GM19438 (cell line): ENCODE measurements at regions not wholly inside any gene's neighbourhood (a gene's known extent, or its start where the extent isn't known, plus 50 kb on each side); places are given as distances from the start of the nearest gene placed in this dataset.
A peak's percentile ranks its signal among the peaks of the same experiment; 100 is the strongest.

ENCODE experiments used
- ATAC-seq: cut with Tn5 transposase; IDR thresholded peaks from one replicate; pipeline ENCODE4 v1.9.1; 2021; ENCODE audit warnings: low read depth; ENCODE audit not compliant: unreplicated experiment

DNA sequence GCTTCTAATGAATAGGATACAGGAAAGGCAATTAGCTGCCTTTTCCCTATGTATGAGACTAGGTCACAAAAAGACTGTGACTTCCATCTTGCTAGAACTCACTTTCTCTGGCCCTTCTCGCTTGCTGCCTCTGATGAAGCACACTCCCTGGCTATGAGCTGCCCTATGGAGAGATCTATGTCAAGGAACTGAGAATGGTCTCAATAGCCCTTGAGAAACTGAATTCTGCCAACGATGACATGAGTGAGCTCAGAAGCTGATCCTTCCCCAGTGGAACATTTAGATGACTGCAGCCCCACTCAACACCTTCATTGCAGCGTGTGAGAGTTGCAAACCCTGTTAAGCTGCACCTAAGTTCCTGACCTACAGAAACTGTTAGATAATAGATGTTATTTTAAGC is 309.8 kb downstream of the COG6 start:
- no peak for ATAC-seq

GRCh38 chr13:39967199-39967959 is 311.9 kb downstream of the COG6 start:
- ATAC-seq = no peak

GRCh38 chr13:39968646-39969475 is 313.4 kb downstream of the COG6 start:
- ATAC-seq = no peak

DNA sequence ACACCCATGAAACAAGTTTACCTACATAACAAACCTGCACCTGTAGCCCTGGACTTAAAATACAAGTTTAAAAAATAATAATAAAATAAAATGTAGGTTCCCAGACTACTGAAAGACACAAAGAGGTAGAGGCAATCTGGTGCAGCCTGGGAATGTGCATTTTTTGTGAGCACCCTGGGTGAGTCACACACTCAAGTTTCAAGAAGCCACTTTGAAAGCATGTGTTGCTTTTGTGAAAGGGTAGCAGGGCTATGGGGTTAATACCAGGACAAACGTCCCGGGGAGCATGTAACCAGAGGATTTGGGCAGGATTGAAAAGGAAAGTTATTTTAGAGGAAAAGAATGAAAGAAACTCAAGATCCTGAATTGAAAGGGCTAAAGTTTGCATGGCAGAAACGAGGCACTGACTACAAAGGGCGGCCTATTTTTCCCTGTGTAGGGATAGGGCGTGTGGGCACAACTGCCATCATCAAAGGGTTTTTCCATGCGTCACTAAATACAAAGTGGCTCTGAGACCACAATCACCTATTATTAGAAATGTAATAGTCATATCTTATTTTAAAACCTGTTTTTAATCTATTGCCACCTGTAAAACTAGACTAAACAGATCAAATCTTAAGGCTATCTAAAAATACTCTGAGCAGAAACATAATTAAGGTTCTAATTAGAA is 314.9 kb downstream of the COG6 start:
- ATAC-seq = no peak

- no peak for ATAC-seq
Observed at GRCh38 chr13:39971526-39971925, 316.1 kb downstream of the COG6 start.

DNA sequence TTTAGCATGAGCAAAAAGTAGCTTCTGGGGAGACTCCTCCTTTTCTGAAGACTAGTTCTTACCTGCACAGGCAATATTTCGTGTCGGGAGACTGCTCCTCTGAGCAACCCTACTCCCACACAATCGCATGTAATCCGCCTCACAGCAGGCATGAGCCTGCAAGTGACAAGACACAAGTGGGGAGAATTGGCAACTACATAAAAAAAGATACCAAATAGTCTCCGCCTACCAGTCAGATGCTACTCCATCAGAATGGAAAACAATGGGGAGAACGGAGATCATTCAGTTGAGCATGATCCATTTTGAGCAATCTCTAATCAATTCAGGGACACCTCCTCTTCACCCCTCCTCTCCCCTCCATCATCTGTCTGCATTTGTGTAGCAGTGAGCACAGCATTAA is 321.0 kb downstream of the COG6 start:
- no peak for ATAC-seq

DNA sequence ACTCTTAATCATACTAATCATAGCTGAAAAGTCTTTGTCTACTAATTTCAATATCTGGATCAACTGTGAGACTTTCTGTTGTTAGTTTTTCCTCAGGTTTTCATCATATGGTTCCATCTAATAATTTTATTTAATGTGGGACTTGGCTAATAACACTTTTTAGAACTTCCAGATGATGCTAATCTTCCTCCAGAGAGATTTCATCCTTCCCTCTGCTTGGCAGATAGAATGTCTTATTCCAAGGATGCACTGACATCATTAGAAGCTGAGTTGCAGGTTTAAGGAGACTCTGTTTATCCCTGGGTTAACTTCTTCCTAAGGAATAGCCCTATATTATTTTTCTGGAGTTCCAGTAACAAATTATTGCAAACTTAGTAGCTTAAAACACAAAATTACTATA is 325.6 kb downstream of the COG6 start:
- no peak for ATAC-seq

DNA sequence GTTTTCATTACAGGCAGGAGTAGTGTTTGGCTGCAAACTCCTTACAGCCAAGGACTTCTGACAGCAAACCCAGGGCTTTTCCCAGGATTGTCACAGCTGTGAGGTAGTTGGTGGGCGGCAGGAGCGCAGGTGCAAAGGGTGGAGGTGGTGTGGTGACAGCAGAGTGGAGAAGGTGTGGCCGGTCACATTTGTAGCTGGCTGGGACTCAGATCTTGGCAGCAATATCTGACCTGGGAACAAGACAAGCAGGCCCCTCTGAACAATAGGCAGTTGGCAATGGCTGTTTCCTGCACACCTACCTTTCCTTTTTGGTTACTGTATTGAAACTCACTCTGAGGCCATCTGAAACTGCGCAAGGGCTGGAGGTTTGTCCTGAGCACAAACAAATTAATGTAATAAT is 327.3 kb downstream of the COG6 start:
- ATAC-seq = no peak

DNA sequence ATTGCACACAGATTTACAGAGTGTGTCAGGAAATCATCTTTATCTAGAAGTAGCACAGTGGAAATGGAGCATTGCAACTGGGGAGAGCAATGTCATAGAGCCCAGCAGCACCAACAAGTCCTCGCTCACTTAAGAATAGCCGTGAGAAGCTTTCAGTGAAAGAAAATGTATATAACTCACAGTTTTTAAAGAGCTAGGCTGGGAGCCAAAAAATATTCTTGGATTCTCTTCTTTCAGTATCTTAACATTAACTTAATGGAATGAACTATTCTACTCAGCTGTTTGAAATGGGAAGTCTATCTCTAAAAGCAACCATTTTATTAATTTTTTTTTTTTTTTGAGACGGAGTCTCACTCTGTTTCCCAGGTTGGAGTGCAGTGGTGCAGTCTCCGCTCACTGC is 329.6 kb downstream of the COG6 start:
- no peak for ATAC-seq

DNA sequence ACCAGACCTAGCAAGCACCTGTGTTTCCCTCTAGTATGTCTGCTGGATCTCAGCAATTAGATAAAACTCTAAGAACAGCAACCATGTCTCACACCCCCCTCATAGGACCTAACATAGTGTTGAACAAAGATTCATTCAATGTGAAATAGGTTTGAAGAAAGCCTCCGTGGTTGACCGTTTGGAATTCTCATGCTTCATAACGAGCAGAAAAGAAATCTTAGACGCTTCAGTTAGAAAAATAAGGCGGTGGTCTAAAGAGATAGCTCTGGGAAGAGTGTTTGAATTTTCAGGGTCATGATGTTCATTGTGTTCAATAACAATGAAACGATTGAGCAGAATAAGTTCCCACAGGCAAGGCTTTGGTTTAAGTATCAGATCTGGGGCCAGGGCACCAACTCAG is 332.9 kb downstream of the COG6 start:
- ATAC-seq = no peak

GRCh38 chr13:39998166-39998565 is 342.7 kb downstream of the COG6 start:
- ATAC-seq = no peak

GRCh38 chr13:40002016-40002415 is 346.6 kb downstream of the COG6 start:
- no peak for ATAC-seq

GRCh38 chr13:40013554-40013953 is 358.1 kb downstream of the COG6 start:
- ATAC-seq = no peak

DNA sequence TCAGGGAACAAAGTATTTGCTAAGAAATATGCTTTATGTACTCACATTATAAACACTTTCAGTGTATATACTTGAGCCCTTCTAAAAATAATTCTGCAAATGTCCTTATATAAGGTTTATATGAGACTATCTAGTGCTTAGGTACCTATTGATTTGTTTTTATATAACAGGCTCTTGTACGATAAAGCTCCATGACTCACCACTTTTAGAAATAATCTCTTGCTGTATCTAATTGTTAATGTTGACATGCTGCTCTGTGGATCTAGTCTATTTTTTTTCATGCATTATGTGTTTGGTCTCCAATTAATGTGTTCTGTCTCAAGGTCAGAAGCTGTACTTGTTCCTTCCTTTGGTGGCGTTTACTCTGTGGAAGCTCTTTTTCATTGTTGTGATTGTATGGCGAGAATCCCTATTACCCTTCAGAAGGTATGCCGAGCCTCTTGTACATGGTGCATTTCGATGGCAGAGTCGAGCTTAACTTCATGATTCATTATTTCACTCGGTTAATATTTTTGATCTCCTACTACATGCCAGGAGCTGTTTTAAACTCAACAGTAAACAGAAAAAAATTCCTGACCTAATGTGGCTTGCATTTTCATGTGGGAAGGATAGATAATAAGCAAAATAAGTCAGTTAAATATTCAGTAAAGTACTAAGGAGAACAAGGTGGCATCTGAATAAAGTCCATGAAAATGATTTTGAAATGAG is 361.6 kb downstream of the COG6 start:
- ATAC-seq = no peak

GRCh38 chr13:40017662-40018262 is 362.3 kb downstream of the COG6 start:
- ATAC-seq = no peak

DNA sequence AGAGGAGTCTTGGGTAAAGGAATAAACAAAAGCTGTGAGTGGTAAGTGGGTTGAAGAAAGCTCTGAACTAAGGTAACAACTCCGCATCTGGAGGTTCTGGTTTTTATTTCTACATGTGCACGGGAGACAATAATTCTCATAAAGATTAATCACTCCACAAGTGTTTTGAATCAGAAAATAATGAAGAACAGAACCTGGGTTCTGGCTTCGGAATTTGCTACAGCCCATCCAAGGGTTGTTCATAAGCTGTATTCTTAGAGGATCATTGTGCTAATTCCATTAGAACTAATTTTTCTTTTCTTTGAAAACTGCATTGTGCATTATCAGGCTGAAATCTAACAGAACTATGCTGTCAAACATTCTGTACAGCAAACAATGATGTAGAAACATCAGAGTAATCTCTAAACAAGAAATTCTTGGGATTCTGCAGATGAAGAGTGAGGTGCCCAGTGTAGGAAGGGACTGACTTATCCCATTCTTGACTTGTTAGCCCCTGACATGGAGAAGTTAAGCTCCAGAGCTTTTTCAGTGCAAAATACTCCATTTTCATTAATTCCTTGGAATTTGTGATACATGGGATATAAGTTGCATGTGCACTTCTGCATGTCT is 368.2 kb downstream of the COG6 start:
- no peak for ATAC-seq

DNA sequence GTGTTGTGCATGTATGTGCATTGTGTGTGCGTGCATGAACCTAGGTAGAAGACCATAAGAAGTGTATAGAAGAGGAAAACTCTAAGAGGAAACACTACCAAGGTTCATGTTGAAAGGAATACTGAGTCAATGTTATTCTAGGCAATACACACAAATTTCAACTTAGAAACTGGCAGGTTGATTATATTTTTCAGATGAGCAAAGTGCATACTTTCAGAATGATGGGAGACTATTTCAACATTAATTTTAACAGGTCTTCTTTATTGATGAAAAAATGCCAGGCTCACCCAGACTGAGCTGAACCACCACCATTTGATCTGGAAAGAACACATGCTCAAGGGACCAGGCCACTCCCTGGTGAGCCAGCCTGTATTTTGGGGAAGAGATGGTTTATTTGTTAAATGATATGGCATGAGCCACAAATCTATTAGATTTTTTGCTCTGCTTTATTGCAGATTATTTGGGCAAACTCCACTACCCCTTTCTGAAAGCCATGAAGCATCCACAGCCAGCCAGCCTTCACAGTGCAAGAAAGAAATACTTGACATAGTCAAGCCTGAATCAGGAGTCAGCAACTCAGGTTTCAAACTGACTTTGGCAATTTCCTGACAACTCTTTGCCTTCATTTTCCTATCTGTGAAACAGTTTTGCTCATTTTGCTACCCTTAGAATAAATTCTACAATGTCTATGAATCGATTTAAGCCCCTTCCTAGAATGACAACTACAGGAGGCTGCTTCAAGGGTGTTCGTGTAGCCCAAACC is 368.9 kb downstream of the COG6 start:
- ATAC-seq = no peak

- no peak for ATAC-seq
Observed at GRCh38 chr13:40024967-40025714, 369.7 kb downstream of the COG6 start.

- ATAC-seq = peak; percentile 96
Observed at GRCh38 chr13:40026174-40026585, 370.7 kb downstream of the COG6 start.
